ENCODE measurements at regions not wholly inside any gene's neighbourhood (a gene's known extent, or its start where the extent isn't known, plus 50 kb on each side); places are given as distances from the start of the nearest gene placed in this dataset.

- no peak for TF ChIP-seq CTCF (IDR thresholded peaks at IDR 0.05; ENCODE audit: low read depth, low read length, missing input control)
- no peak for TF ChIP-seq EGR1 (IDR thresholded peaks at IDR 0.05; ENCODE audit: low read depth in 2 of 2)
- no peak for TF ChIP-seq SP1 (IDR thresholded peaks at IDR 0.05)
- TF ChIP-seq NR2F2 (IDR thresholded peaks at IDR 0.05), result no peak
- TF ChIP-seq ZBTB33 (IDR thresholded peaks at IDR 0.05), result no peak
- TF ChIP-seq YY1 (IDR thresholded peaks at IDR 0.05), result no peak
- no peak for TF ChIP-seq REST (IDR thresholded peaks at IDR 0.05)
- TF ChIP-seq RAD21 (IDR thresholded peaks at IDR 0.05), result no peak
- TF ChIP-seq TAF1 (conservative IDR thresholded peaks at IDR 0.05), result no peak
These were observed 262.0 kb upstream of the PIK3C3 start for GRCh38 chr18:41693008-41693407.

All from liver (tissue), 3 donors.